PC-3 (cell line): ENCODE measurements at regions not wholly inside any gene's neighbourhood (a gene's known extent, or its start where the extent isn't known, plus 50 kb on each side); places are given as distances from the start of the nearest gene placed in this dataset.

Experiments used
- ATAC-seq: fragments of 200-7000 bp; cut with Tn5 transposase; 2 replicates; pipeline ENCODE4 v1.9.1; 2020; ENCODE audit warnings: mild to moderate bottlenecking, moderate library complexity
- BruUV-seq: library from RNA; stranded (reverse); fragments of 400-500 nt; replicated peaks from 2 replicates; lab custom pipeline; 2021; lab: Mats Ljungman, UMichigan
- CTCF ChIA-PET: fragments of 300-600 bp; sonication (Branson Sonifier 250); formaldehyde crosslinking; loops from one replicate; lab custom pipeline; 2022; ENCODE audit warnings: antibody characterized with exemption; lab: Charles Lee
- POLR2A ChIA-PET: fragments of 300-600 bp; sonication (Branson Sonifier 250); formaldehyde crosslinking; loops from one replicate; lab custom pipeline; 2022; ENCODE audit warnings: antibody characterized with exemption; ENCODE audit not compliant: unreplicated experiment; lab: Charles Lee
- DNase-seq: peaks from one replicate; pipeline ENCODE4 v3.0.0-alpha.2; 2015
- H2AFZ ChIP-seq: fragments of 300-600 bp; sonication (generic); 2 replicates; pipeline ENCODE4 v1.6.0; 2016; ENCODE audit warnings: antibody characterized with exemption, low read length
- H3F3A ChIP-seq: fragments of 300-600 bp; sonication (generic); one replicate; pipeline ENCODE4 v1.6.0; 2017; ENCODE audit warnings: antibody characterized with exemption, low read length, control low read depth, mild to moderate bottlenecking; ENCODE audit not compliant: unreplicated experiment
- H3K27ac ChIP-seq: fragments of 300-600 bp; sonication (generic); 2 replicates; pipeline ENCODE4 v1.5.1; 2016; ENCODE audit warnings: mild to moderate bottlenecking, low read length
- H3K27me3 ChIP-seq: fragments of 300-600 bp; sonication (generic); 2 replicates; pipeline ENCODE4 v1.6.1; 2016; ENCODE audit warnings: low read length, mixed read lengths
- H3K36me3 ChIP-seq: fragments of 300-600 bp; sonication (generic); 2 replicates; pipeline ENCODE4 v1.6.1; 2016; ENCODE audit warnings: low read depth, mixed run types, low read length, mixed read lengths
- H3K4me1 ChIP-seq: fragments of 300-600 bp; sonication (generic); 2 replicates; pipeline ENCODE4 v1.5.1; 2016; ENCODE audit warnings: low read length; ENCODE audit not compliant: insufficient read depth
- H3K4me2 ChIP-seq: fragments of 300-600 bp; sonication (generic); 2 replicates; pipeline ENCODE4 v1.6.0; 2016; ENCODE audit warnings: low read length
- H3K4me3 ChIP-seq: fragments of 300-600 bp; sonication (generic); 2 replicates; pipeline ENCODE4 v1.5.1; 2016; ENCODE audit warnings: mild to moderate bottlenecking, low read length, mixed read lengths
- H3K79me2 ChIP-seq: fragments of 300-600 bp; sonication (generic); 2 replicates; pipeline ENCODE4 v1.6.1; 2017; ENCODE audit warnings: low read length, mixed read lengths
- H3K9ac ChIP-seq: fragments of 300-600 bp; sonication (generic); 2 replicates; pipeline ENCODE4 v1.6.0; 2016; ENCODE audit warnings: mild to moderate bottlenecking, low read length
- H3K9me2 ChIP-seq: fragments of 300-600 bp; sonication (generic); replicated peaks from 2 replicates; pipeline ENCODE4 v1.6.1; 2016; ENCODE audit warnings: mixed run types, low read length, mixed read lengths
- H3K9me3 ChIP-seq: fragments of 300-600 bp; sonication (generic); 2 replicates; pipeline ENCODE4 v1.6.1; 2016; ENCODE audit warnings: low read length, mixed read lengths
- H4K20me1 ChIP-seq: fragments of 300-600 bp; sonication (generic); 2 replicates; pipeline ENCODE4 v1.6.1; 2016; ENCODE audit warnings: low read length, mixed read lengths
- EZH2 ChIP-seq: fragments of 300-600 bp; sonication (generic); IDR thresholded peaks from one replicate; pipeline ENCODE4 v1.6.1; 2017; ENCODE audit warnings: antibody characterized with exemption, mild to moderate bottlenecking, low read length; ENCODE audit not compliant: unreplicated experiment
- EZH2phosphoT487 ChIP-seq: fragments of 300-600 bp; sonication (generic); IDR thresholded peaks from 2 replicates; pipeline ENCODE4 v1.6.1; 2018; ENCODE audit warnings: mild to moderate bottlenecking, antibody characterized with exemption, low read length, borderline replicate concordance
- intact Hi-C: fragments of 100-400 bp; cut with micrococcal nuclease; formaldehyde crosslinking; loops from 2 replicates; pipeline ENCODE4 v1.9.0; 2023
- TF ChIP-seq, protein P1 (sequence below): fragments of 300-600 bp; sonication (generic); conservative IDR thresholded peaks from 2 replicates; pipeline ENCODE4 v1.5.1; 2017; ENCODE audit warnings: antibody characterized with exemption, low read depth, mild to moderate bottlenecking, low read length

DNA sequence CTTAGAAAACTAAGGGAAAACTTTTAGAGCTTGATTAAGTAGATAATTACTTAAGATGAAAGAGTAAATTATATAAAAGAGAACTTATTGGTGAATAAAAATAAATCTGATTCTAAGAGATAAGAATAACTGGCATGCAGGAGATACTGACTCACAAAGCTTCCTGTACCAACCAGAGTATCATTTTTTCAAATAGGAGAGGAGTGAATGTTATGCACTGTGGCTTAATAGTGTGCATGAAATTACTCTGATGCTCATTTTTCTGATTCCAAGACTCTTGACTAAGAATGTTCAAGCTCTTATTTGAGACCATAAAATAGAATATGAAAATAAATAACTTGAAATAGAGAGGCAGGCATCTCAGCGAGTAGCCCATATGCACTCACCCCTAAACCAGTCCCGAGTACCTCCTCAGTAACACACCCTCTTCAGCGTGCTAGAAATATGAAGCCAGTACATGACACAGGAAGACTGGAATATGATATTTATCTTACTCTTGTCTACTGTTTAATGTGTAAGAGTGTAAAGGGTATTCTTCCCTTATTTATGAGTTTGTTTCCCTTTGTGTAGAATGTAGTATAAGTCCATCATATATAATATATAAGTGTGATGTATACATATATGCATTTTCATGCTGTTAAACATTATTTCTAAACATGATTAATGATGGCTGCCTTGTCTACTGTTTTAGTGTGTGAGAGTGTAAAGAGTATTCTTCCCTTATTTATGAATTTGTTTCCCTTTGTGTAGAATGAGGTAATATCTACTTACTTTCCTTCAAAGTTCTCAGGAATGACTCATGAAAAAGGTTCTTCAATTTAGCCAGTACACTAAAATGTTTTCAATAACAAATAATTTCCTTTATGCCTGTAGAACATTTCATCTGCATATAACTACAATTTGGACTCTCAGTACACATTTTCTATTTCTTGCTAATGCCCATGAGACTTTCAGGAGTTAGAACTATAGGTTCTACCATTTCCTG, 99.2 kb upstream of the PALMD start:
- intact Hi-C loops: loop anchor here (5.0 kb wide), 1 partner anchor 566 kb away; no protein-coding TSS in a partner anchor
- Histone ChIP-seq H3K9me2 (no peaks in the 10 kb centered on the region), H3K9ac (no peak overlapping the region), H3K79me2 (no peaks in the 10 kb centered on the region), H3K27me3 (no peaks in the 10 kb centered on the region), H3K27ac (no peak overlapping the region), H3K36me3 (no peaks in the 10 kb centered on the region), H3F3A (no peaks in the 10 kb centered on the region), H4K20me1 (no peaks in the 10 kb centered on the region), H3K4me3 (no peak overlapping the region), H3K4me1 (peaks cover 9% of the 10 kb centered on the region; the same call in 1 of the 2 replicates), H2AFZ (no peak overlapping the region), H3K9me3 (no peaks in the 10 kb centered on the region), H3K4me2 (no peak overlapping the region)
- BruUV-seq: no TSS peak
- no peak for TF ChIP-seq EZH2phosphoT487
- TF ChIP-seq, protein P1, sequence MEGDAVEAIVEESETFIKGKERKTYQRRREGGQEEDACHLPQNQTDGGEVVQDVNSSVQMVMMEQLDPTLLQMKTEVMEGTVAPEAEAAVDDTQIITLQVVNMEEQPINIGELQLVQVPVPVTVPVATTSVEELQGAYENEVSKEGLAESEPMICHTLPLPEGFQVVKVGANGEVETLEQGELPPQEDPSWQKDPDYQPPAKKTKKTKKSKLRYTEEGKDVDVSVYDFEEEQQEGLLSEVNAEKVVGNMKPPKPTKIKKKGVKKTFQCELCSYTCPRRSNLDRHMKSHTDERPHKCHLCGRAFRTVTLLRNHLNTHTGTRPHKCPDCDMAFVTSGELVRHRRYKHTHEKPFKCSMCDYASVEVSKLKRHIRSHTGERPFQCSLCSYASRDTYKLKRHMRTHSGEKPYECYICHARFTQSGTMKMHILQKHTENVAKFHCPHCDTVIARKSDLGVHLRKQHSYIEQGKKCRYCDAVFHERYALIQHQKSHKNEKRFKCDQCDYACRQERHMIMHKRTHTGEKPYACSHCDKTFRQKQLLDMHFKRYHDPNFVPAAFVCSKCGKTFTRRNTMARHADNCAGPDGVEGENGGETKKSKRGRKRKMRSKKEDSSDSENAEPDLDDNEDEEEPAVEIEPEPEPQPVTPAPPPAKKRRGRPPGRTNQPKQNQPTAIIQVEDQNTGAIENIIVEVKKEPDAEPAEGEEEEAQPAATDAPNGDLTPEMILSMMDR: no peak
- no peak for TF ChIP-seq EZH2
- no peak for DNase-seq
- peak; percentile 27; the same call in 1 of the 2 replicates for ATAC-seq
- ChIA-PET POLR2A (no interaction called here), CTCF (no interaction called here)

DNA sequence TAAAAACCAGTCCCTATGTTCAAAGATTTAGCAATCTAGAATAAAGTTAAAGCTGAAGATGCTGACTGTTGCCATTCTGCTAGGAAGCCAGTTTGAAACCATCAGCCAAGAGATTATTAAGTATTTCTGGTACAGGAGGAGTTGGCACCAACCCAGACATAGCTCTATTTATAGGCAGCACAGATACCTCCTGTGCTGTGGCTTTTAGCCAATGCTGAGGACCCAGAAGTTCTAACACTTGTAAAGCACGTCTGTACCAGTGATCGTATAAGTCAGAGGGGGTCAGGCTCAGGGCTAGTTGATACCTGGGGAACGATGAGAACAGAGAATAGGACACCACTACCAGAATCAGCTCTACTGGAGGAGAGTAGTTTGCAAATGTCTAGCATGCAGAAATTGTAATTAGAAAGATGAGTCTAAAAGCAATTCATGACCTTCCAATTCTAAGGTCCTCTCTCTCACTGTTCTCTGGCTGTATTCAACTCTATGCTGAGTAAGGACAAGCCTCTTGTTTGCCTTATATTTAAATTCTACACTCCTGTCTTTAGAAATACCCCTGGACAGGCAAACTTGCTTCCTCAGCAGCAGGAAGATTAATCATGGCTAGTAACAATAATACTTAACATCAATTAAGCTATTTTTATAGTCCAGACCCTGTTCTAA, 96.8 kb upstream of the PALMD start:
- H4K20me1 ChIP-seq: no peaks in the 10 kb centered on the region
- DNase-seq (no peak), ATAC-seq (no peak)
- H2AFZ ChIP-seq: no peak overlapping the region
- no peaks in the 10 kb centered on the region for H3K27me3 ChIP-seq
- CTCF ChIA-PET: no interaction called here
- no peak overlapping the region for H3K9ac ChIP-seq
- no peaks in the 10 kb centered on the region for H3K36me3 ChIP-seq
- H3K79me2 ChIP-seq: no peaks in the 10 kb centered on the region
- TF ChIP-seq EZH2phosphoT487 (no peak), EZH2 (no peak)
- TF ChIP-seq, protein P1: no peak
- no peaks in the 10 kb centered on the region for H3K9me2 ChIP-seq
- POLR2A ChIA-PET: no interaction called here
- BruUV-seq: no TSS peak
- H3K4me1 ChIP-seq: peaks cover 19% of the 10 kb centered on the region
- no peaks in the 10 kb centered on the region for H3K9me3 ChIP-seq
- H3K4me2 ChIP-seq: no peak overlapping the region
- H3F3A ChIP-seq: no peaks in the 10 kb centered on the region
- H3K4me3 ChIP-seq: no peak overlapping the region
- intact Hi-C loops: loop anchor here (5.0 kb wide), 1 partner anchor 563 kb away; no protein-coding TSS in a partner anchor
- H3K27ac ChIP-seq: no peak overlapping the region
